ENCODE measurements at regions not wholly inside any gene's neighbourhood (a gene's known extent, or its start where the extent isn't known, plus 50 kb on each side); places are given as distances from the start of the nearest gene placed in this dataset.

GRCh38 chr6:112427499-112427898, 80.4 kb downstream of the RFPL4B start:
- TF ChIP-seq CTCF (IDR thresholded peaks at IDR 0.05; ENCODE audit: extremely low read depth, insufficient read depth, missing control alignments): no peak
- in situ Hi-C loops (cut with MboI; ENCODE audit: low pct_unique_long_range_greater_than_20kb, low sequenced_read_pairs, unreplicated experiment): no loop called here

DNA sequence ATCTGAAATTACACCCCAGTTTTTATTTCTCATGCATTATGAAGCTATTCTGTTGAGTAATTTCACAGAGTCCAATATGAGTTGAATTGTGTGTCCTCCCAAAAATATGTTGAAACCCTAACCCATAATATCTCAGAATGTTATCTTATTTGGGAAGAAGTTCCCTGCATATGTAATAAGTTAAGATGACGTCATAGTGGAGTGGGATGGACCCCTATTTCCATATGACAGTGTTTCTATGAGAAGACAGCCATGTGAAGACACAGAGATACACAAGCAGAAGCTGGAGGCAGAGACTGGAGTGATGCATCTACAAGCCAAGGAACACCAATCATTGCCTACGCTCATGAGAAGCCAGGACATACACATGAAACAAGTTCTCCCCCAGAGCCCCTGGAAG, 81.3 kb downstream of the RFPL4B start:
- DNase-seq (ENCODE audit: low spot score): no peak
- TF ChIP-seq CTCF (IDR thresholded peaks at IDR 0.05; ENCODE audit: extremely low read depth, insufficient read depth, missing control alignments): no peak
- in situ Hi-C loops (cut with MboI; ENCODE audit: low pct_unique_long_range_greater_than_20kb, low sequenced_read_pairs, unreplicated experiment): no loop called here

More at GRCh38 chr6:112427499-112427898, 80.4 kb downstream of the RFPL4B start:
- DNase-seq (ENCODE audit: low spot score): no peak

GRCh38 chr6:112429226-112429625, 82.1 kb downstream of the RFPL4B start:
- TF ChIP-seq CTCF (IDR thresholded peaks at IDR 0.05; ENCODE audit: extremely low read depth, insufficient read depth, missing control alignments): no peak
- in situ Hi-C loops (cut with MboI; ENCODE audit: low pct_unique_long_range_greater_than_20kb, low sequenced_read_pairs, unreplicated experiment): no loop called here
- DNase-seq (ENCODE audit: low spot score): no peak

GRCh38 chr6:112431803-112432202, 84.7 kb downstream of the RFPL4B start:
- DNase-seq (ENCODE audit: low spot score): no peak
- TF ChIP-seq CTCF (IDR thresholded peaks at IDR 0.05; ENCODE audit: extremely low read depth, insufficient read depth, missing control alignments): no peak
- in situ Hi-C loops (cut with MboI; ENCODE audit: low pct_unique_long_range_greater_than_20kb, low sequenced_read_pairs, unreplicated experiment): no loop called here

DNA sequence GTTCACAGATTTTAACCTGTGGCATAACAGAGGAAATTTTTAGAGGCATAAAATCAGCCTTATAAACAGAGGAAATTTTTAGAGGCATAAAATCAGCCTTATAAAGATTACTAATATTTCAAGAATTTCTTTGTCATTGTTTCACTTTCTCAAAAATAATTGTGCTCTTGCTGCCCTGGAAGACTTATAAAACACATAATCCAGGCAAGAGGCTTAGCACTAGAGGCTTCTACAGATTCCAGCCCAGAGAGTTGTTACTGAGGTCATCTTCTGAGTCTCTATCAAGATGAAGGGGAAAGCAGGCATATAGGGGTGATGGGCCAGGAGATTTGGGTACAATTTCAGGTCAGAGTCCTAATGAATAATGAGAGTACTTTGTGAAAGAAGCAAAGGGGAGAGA, 85.7 kb downstream of the RFPL4B start:
- no peak for TF ChIP-seq CTCF (IDR thresholded peaks at IDR 0.05; ENCODE audit: extremely low read depth, insufficient read depth, missing control alignments)
- no peak for DNase-seq (ENCODE audit: low spot score)
- in situ Hi-C loops (cut with MboI; ENCODE audit: low pct_unique_long_range_greater_than_20kb, low sequenced_read_pairs, unreplicated experiment): no loop called here

- in situ Hi-C loops (cut with MboI; ENCODE audit: low pct_unique_long_range_greater_than_20kb, low sequenced_read_pairs, unreplicated experiment): no loop called here
- DNase-seq (ENCODE audit: low spot score): no peak
- TF ChIP-seq CTCF (IDR thresholded peaks at IDR 0.05; ENCODE audit: extremely low read depth, insufficient read depth, missing control alignments): no peak
These were observed 86.3 kb downstream of the RFPL4B start for GRCh38 chr6:112433457-112433856.

GRCh38 chr6:112434896-112435435, 87.8 kb downstream of the RFPL4B start:
- TF ChIP-seq CTCF (IDR thresholded peaks at IDR 0.05; ENCODE audit: extremely low read depth, insufficient read depth, missing control alignments): no peak
- no peak for DNase-seq (ENCODE audit: low spot score)
- in situ Hi-C loops (cut with MboI; ENCODE audit: low pct_unique_long_range_greater_than_20kb, low sequenced_read_pairs, unreplicated experiment): no loop called here
